Mesodermal cell (in vitro differentiated cells): ENCODE measurements at regions not wholly inside any gene's neighbourhood (a gene's known extent, or its start where the extent isn't known, plus 50 kb on each side); places are given as distances from the start of the nearest gene placed in this dataset.

Source experiments
- H3K27ac ChIP-seq: 2 replicates; pipeline ENCODE4 v1.7.0; 2013; ENCODE audit warnings: mild to moderate bottlenecking, low read depth, low read length, moderate library complexity; ENCODE audit not compliant: severe bottlenecking
- H3K36me3 ChIP-seq: 2 replicates; pipeline ENCODE4 v1.7.1; 2013; ENCODE audit warnings: mild to moderate bottlenecking, low read length, moderate library complexity; ENCODE audit not compliant: control insufficient read depth, insufficient read depth
- H3K4me1 ChIP-seq: one replicate; pipeline ENCODE4 v1.7.1; 2013; ENCODE audit warnings: mild to moderate bottlenecking, low read length; ENCODE audit not compliant: insufficient read depth, control insufficient read depth, poor library complexity, severe bottlenecking
- H3K4me3 ChIP-seq: 2 replicates; pipeline ENCODE4 v1.7.0; 2013; ENCODE audit warnings: low read length, control low read depth, mild to moderate bottlenecking; ENCODE audit not compliant: insufficient read depth, poor library complexity, severe bottlenecking; ENCODE audit errors: extremely low read depth
- H3K9me3 ChIP-seq: 2 replicates; pipeline ENCODE4 v1.7.1; 2013; ENCODE audit warnings: mild to moderate bottlenecking, low read length, moderate library complexity; ENCODE audit not compliant: control insufficient read depth
- WGBS, 2 experiments: methylation state at CpG; one replicate each; pipeline ENCODE4 v1.1.5; 2013; ENCODE audit warnings: missing lambda C conversion rate in 2 of 2; ENCODE audit not compliant: insufficient coverage in 2 of 2; 5-methylcytosine and 5-hydroxymethylcytosine counted together

GRCh38 chr20:57040924-57041323 is 225.5 kb downstream of the BMP7 start:
- WGBS, 2 experiments = 97 to 98% methylated on average over 6 to 7 of the region's 8 CpGs
- no peaks in the 10 kb centered on the region for H3K36me3 ChIP-seq
- no peak overlapping the region for H3K4me3 ChIP-seq
- H3K27ac ChIP-seq = no peak overlapping the region
- no peaks in the 10 kb centered on the region for H3K9me3 ChIP-seq
- peaks cover 21% of the 10 kb centered on the region for H3K4me1 ChIP-seq

GRCh38 chr20:57043091-57043490 is 223.3 kb downstream of the BMP7 start:
- Histone ChIP-seq H3K4me1 (peaks cover 15% of the 10 kb centered on the region), H3K27ac (no peak overlapping the region), H3K36me3 (no peaks in the 10 kb centered on the region), H3K9me3 (no peaks in the 10 kb centered on the region), H3K4me3 (no peak overlapping the region)
- 73 to 74% methylated on average over 4 of the region's 5 CpGs for WGBS, 2 experiments

DNA sequence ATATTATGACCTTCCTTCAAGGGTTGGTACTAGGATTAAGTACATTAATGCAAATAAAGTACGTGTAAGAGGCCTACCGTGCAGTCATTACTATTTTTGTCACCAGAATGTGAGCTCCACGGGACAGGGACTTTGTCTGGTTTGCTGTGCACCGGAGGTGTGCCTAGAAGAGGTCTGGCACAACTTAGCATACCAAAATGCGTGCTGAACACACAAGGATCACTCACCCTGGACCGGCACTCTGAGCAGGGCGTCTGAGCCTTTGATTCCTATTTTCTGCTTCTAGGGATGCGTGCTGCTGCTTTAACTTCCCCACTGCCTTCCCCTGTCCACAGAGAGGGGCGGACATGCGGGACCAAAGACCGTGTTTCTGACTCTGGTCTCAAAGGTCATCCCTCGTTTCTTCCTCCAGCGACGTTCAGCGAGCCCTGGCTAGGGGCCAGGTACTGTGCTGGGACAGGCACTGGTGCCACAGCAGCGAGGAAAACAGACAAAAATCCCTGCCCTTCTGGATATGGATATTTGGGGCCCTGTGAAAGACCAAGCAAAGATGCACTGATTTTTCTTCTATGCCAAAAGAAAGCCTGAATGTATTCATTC is 222.7 kb downstream of the BMP7 start:
- 91 to 93% methylated on average over 14 of the region's 16 CpGs for WGBS, 2 experiments
- no peaks in the 10 kb centered on the region for H3K9me3 ChIP-seq
- no peak overlapping the region for H3K4me3 ChIP-seq
- peaks cover 15% of the 10 kb centered on the region for H3K4me1 ChIP-seq
- H3K36me3 ChIP-seq = no peaks in the 10 kb centered on the region
- H3K27ac ChIP-seq = no peak overlapping the region

DNA sequence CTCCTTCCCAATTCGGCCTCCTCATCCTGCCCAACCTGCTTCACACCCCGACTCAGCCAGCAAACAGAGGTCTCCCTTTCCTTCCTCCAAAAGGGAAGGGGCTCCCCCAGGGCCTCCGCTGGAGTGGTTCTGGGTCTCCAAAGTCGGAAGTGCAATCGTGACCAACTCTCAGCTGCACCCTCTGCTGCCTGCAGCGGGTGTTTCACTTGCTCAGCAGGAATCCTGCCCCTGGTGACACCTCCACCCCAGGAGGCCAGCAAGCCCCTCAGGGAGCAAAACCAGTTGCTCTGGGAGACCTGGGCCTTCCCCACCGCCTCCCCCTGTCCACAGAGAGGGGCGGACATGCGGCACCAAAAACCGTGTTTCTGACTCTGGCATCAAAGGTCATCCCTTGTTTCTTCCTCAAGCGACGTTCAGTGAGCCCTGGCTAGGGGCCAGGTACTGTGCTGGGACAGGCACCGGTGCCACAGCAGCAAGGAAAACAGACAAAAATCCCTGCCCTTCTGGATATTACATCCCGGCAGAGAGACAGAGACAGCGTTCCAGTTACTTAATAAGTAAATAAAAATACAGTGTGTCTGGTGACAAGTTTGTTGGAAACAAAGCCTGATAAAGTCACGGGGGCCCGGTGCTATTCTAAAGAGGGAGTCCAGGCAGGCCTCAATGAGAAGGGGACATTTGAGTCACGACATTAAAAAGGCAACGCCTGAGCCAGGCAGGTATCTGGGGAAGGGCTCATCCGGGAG is 219.0 kb downstream of the BMP7 start:
- Histone ChIP-seq H3K27ac (no peak overlapping the region), H3K4me3 (no peak overlapping the region), H3K9me3 (no peaks in the 10 kb centered on the region), H3K4me1 (peaks cover 4% of the 10 kb centered on the region), H3K36me3 (no peaks in the 10 kb centered on the region)
- WGBS, 2 experiments = 84 to 86% methylated on average over 15 to 17 of the region's 20 CpGs

DNA sequence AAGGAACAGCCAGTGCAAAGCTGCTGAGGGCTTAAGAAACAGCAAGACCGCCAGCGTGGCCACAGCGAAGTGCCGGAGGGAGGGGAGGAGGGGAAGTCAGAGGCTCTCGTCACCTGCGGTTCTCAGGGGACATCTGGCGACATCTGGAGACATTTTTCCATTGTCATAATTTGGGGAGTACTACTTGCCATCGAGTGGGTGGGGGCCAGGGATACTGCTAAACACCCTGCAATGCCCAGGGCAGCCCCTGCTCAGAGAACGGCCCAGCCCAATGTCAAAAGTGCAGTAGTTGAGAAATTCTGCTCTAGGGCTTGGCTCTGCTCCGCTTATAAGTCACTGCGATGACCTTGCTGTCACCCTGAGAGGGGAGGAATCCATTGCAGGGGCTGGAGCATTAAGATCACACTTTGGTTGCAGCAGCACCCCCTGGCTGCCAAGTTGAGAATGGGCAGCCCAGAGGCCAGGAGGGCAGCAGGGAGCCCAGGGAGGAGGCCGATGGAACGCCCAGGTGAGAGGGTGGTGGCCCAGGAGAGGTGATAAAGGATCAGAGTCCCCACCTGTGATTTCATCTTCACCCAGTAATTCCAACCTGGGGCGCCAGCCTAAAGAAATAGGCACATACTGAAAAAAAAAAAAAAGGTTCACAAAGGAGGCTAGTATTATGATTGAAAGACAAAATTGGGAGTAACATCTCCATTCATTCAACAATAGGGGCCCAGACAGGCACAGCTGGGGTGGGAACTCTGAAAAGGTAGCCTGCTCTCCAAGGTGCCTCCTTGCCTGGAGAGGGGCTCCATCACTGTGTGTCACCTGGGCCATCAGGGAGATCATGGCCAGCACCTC is 218.2 kb downstream of the BMP7 start:
- Histone ChIP-seq H3K4me3 (no peak overlapping the region), H3K9me3 (no peaks in the 10 kb centered on the region), H3K4me1 (peaks cover 1% of the 10 kb centered on the region), H3K36me3 (no peaks in the 10 kb centered on the region), H3K27ac (no peak overlapping the region)
- 70 to 76% methylated on average over 11 to 13 of the region's 14 CpGs for WGBS, 2 experiments

DNA sequence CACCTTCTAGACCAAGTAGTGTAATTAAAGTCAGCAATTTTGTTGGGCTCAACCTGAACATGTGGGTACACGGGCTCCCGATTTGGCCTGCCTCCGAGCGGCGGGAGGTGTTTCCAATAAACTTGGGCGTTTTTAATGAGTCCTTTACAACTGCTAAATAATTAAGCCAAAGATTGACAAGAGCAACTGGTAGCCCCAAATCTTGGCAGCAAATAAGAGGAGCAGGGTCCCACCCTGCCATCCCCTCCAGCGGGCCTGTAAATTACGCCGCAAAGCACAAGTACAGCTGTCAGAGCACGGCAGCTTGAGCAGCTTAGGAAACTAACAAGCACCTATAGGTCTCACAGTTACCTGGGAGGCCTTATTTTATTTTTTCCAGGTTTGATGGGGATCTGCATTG is 217.1 kb downstream of the BMP7 start:
- Histone ChIP-seq H3K9me3 (no peaks in the 10 kb centered on the region), H3K27ac (no peak overlapping the region), H3K4me3 (no peak overlapping the region), H3K4me1 (no peaks in the 10 kb centered on the region), H3K36me3 (no peaks in the 10 kb centered on the region)
- WGBS, 2 experiments = 89 to 93% methylated on average over 9 of the region's 10 CpGs

DNA sequence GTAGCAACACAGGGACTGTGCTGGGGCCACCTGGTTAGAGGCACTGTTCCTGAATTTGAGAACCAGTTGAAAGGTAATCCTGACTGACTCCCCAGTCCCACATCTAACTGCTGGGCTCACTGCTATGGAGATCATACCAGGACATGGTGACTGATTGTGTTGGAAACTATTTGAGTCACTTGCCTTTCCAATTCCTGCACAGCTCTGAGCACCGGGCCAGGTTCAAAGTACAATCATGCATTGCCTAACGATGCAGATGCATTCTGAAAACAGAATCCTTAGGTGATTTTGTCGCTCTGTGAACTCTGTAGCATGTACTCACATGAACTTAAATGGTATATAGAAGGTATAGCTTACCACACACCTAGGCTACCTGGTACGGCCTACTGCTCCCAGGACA is 215.3 kb downstream of the BMP7 start:
- no peaks in the 10 kb centered on the region for H3K4me1 ChIP-seq
- no peak overlapping the region for H3K4me3 ChIP-seq
- H3K27ac ChIP-seq = no peak overlapping the region
- no peaks in the 10 kb centered on the region for H3K36me3 ChIP-seq
- H3K9me3 ChIP-seq = no peaks in the 10 kb centered on the region
- WGBS, 2 experiments = 80 to 100% methylated on average over 2 to 3 of the region's 4 CpGs

GRCh38 chr20:57053067-57053466 is 213.4 kb downstream of the BMP7 start:
- Histone ChIP-seq H3K36me3 (no peaks in the 10 kb centered on the region), H3K9me3 (no peaks in the 10 kb centered on the region), H3K27ac (no peak overlapping the region), H3K4me3 (no peak overlapping the region), H3K4me1 (no peaks in the 10 kb centered on the region)
- 88 to 90% methylated on average over 4 of the region's 5 CpGs for WGBS, 2 experiments

- Histone ChIP-seq H3K27ac (no peak overlapping the region), H3K4me1 (no peaks in the 10 kb centered on the region), H3K4me3 (no peak overlapping the region), H3K36me3 (no peaks in the 10 kb centered on the region), H3K9me3 (no peaks in the 10 kb centered on the region)
- WGBS, 2 experiments = 81 to 94% methylated on average over 11 to 12 of the region's 22 CpGs
Measured at GRCh38 chr20:57053793-57054552, 212.5 kb downstream of the BMP7 start.

- Histone ChIP-seq H3K4me1 (no peaks in the 10 kb centered on the region), H3K36me3 (no peaks in the 10 kb centered on the region), H3K27ac (no peak overlapping the region), H3K9me3 (no peaks in the 10 kb centered on the region), H3K4me3 (no peak overlapping the region)
- 83 to 93% methylated on average over 8 to 9 of the region's 9 CpGs for WGBS, 2 experiments
Measured at GRCh38 chr20:57055345-57055744, 211.1 kb downstream of the BMP7 start.
